WTC11 (cell line): ENCODE measurements at regions not wholly inside any gene's neighbourhood (a gene's known extent, or its start where the extent isn't known, plus 50 kb on each side); places are given as distances from the start of the nearest gene placed in this dataset.

ENCODE experiments used
- ATAC-seq: fragments of 200-7000 bp; cut with Tn5 transposase; 2 replicates; pipeline ENCODE4 v1.10.0; 2021; ENCODE audit warnings: mild to moderate bottlenecking, moderate library complexity
- CTCF ChIA-PET: fragments of 300-600 bp; sonication (Branson Sonifier 250); formaldehyde crosslinking; loops from one replicate; lab custom pipeline; 2021; ENCODE audit warnings: antibody characterized with exemption; lab: Charles Lee
- POLR2A ChIA-PET: fragments of 350-600 bp; sonication (Branson Sonifier 250); formaldehyde crosslinking; loops from one replicate; lab custom pipeline; 2021; ENCODE audit warnings: antibody characterized with exemption; lab: Charles Lee
- DNase-seq: peaks from one replicate; pipeline ENCODE4 v3.0.0; 2021; ENCODE audit warnings: low spot score
- H3K27ac Mint-ChIP-seq: 2 replicates; pipeline ENCODE4 v1.8.0; 2021; ENCODE audit warnings: mixed read lengths
- H3K27me3 Mint-ChIP-seq: 2 replicates; pipeline ENCODE4 v1.8.0; 2021; ENCODE audit warnings: low read depth, mild to moderate bottlenecking, moderate library complexity, mixed read lengths
- H3K36me3 Mint-ChIP-seq: 2 replicates; pipeline ENCODE4 v1.8.0; 2021; ENCODE audit warnings: mixed read lengths
- H3K4me1 Mint-ChIP-seq: 2 replicates; pipeline ENCODE4 v1.8.0; 2022; ENCODE audit warnings: mixed read lengths
- H3K4me3 Mint-ChIP-seq: 2 replicates; pipeline ENCODE4 v1.8.0; 2021; ENCODE audit warnings: mild to moderate bottlenecking, moderate library complexity, mixed read lengths
- H3K9me3 Mint-ChIP-seq: 2 replicates; pipeline ENCODE4 v1.8.0; 2021; ENCODE audit warnings: mixed read lengths
- CREM ChIP-seq: sonication (generic); formaldehyde crosslinking; IDR thresholded peaks from 2 replicates; pipeline ENCODE4 v1.8.1; 2022; ENCODE audit warnings: mild to moderate bottlenecking, missing genetic modification reagents, moderate library complexity
- ELF4 ChIP-seq: sonication (generic); formaldehyde crosslinking; IDR thresholded peaks from 2 replicates; pipeline ENCODE4 v1.8.1; 2022; ENCODE audit warnings: low read depth, mild to moderate bottlenecking, moderate library complexity, missing genetic modification reagents
- FOXJ3 ChIP-seq: sonication (generic); formaldehyde crosslinking; IDR thresholded peaks from 2 replicates; pipeline ENCODE4 v1.9.0; 2021; ENCODE audit warnings: missing genetic modification reagents, mild to moderate bottlenecking, borderline replicate concordance
- IRF2 ChIP-seq: sonication (generic); formaldehyde crosslinking; IDR thresholded peaks from 2 replicates; pipeline ENCODE4 v1.8.0; 2022; ENCODE audit warnings: low read depth, missing genetic modification reagents, borderline replicate concordance
- PRRX2 ChIP-seq: fragments of 250-450 bp; sonication (Bioruptor Pico); IDR thresholded peaks from 2 replicates; pipeline ENCODE4 v1.8.0; 2021; ENCODE audit warnings: mild to moderate bottlenecking
- SOX15 ChIP-seq: fragments of 250-450 bp; sonication (Bioruptor Pico); IDR thresholded peaks from 2 replicates; pipeline ENCODE4 v1.9.0; 2021; ENCODE audit warnings: mild to moderate bottlenecking
- TEAD4 ChIP-seq: sonication (generic); formaldehyde crosslinking; IDR thresholded peaks from 2 replicates; pipeline ENCODE4 v1.8.0; 2022; ENCODE audit warnings: mild to moderate bottlenecking, missing genetic modification reagents
- ZNF219 ChIP-seq: sonication (generic); formaldehyde crosslinking; IDR thresholded peaks from 2 replicates; pipeline ENCODE4 v1.8.0; 2023; ENCODE audit warnings: missing genetic modification reagents, mild to moderate bottlenecking, borderline replicate concordance
- ZNF317 ChIP-seq: sonication (generic); formaldehyde crosslinking; IDR thresholded peaks from 2 replicates; pipeline ENCODE4 v1.8.1; 2023; ENCODE audit warnings: low read depth, mild to moderate bottlenecking, moderate library complexity, missing genetic modification reagents, borderline replicate concordance
- TF ChIP-seq, protein P1 (sequence below): sonication (generic); formaldehyde crosslinking; IDR thresholded peaks from 2 replicates; pipeline ENCODE4 v1.8.0; 2023; ENCODE audit warnings: missing genetic modification reagents, mild to moderate bottlenecking, borderline replicate concordance
- TF ChIP-seq, protein P2 (sequence below): sonication (generic); formaldehyde crosslinking; IDR thresholded peaks from 2 replicates; pipeline ENCODE4 v1.8.1; 2022; ENCODE audit warnings: low read depth, missing genetic modification reagents, borderline replicate concordance
- TF ChIP-seq, protein P3 (sequence below): sonication (generic); formaldehyde crosslinking; conservative IDR thresholded peaks from 2 replicates; pipeline ENCODE4 v1.8.1; 2023; ENCODE audit warnings: mild to moderate bottlenecking, low read depth, missing genetic modification reagents, moderate library complexity
- TF ChIP-seq, protein P4 (sequence below): sonication (generic); formaldehyde crosslinking; IDR thresholded peaks from 2 replicates; pipeline ENCODE4 v1.8.0; 2022; ENCODE audit warnings: mild to moderate bottlenecking, missing genetic modification reagents
- TF ChIP-seq, protein P5 (sequence below): sonication (generic); formaldehyde crosslinking; IDR thresholded peaks from 2 replicates; pipeline ENCODE4 v1.8.1; 2023; ENCODE audit warnings: mild to moderate bottlenecking, missing genetic modification reagents
- TF ChIP-seq, protein P6 (sequence below): sonication (generic); formaldehyde crosslinking; IDR thresholded peaks from 2 replicates; pipeline ENCODE4 v1.8.1; 2023; ENCODE audit warnings: mild to moderate bottlenecking, missing genetic modification reagents, moderate library complexity
- TF ChIP-seq, protein P7 (sequence below): sonication (generic); formaldehyde crosslinking; IDR thresholded peaks from 2 replicates; pipeline ENCODE4 v1.8.1; 2023; ENCODE audit warnings: mild to moderate bottlenecking, missing genetic modification reagents, moderate library complexity
- TF ChIP-seq, protein P8 (sequence below): sonication (generic); formaldehyde crosslinking; IDR thresholded peaks from 2 replicates; pipeline ENCODE4 v1.8.0; 2022; ENCODE audit warnings: mild to moderate bottlenecking, missing genetic modification reagents
- TF ChIP-seq, protein P9 (sequence below): sonication (generic); formaldehyde crosslinking; IDR thresholded peaks from 2 replicates; pipeline ENCODE4 v1.8.1; 2023; ENCODE audit warnings: mild to moderate bottlenecking, missing genetic modification reagents, borderline replicate concordance

DNA sequence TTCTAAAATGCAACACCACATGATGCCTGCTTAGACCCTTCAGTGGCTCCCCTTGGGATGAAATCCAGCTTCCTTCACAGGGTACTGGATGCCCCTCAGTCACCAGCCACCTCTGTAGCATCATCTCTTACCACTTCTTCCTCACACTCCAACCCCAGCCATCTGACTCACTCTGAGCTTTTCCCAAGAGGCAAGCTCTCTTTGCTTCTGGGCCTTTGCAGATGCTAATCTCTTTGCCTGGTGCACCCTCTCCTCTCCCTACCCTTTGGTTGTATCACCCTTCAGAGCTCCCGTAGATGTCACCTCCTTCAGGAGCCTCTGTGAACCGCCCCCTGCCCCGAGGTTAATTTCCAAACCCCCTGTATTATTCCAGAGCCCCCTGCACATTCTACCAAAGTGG lies 164.8 kb upstream of the ZC3H12A start:
- no peaks in the 10 kb centered on the region for H3K9me3 Mint-ChIP-seq
- ATAC-seq: no peak
- ChIA-PET CTCF (interaction anchor here (0.8 kb wide), 1 partner anchor 8 kb away, joined by 3 read pairs; no protein-coding TSS in a partner anchor), POLR2A (no interaction called here)
- no peak for DNase-seq
- TF ChIP-seq, protein P1, sequence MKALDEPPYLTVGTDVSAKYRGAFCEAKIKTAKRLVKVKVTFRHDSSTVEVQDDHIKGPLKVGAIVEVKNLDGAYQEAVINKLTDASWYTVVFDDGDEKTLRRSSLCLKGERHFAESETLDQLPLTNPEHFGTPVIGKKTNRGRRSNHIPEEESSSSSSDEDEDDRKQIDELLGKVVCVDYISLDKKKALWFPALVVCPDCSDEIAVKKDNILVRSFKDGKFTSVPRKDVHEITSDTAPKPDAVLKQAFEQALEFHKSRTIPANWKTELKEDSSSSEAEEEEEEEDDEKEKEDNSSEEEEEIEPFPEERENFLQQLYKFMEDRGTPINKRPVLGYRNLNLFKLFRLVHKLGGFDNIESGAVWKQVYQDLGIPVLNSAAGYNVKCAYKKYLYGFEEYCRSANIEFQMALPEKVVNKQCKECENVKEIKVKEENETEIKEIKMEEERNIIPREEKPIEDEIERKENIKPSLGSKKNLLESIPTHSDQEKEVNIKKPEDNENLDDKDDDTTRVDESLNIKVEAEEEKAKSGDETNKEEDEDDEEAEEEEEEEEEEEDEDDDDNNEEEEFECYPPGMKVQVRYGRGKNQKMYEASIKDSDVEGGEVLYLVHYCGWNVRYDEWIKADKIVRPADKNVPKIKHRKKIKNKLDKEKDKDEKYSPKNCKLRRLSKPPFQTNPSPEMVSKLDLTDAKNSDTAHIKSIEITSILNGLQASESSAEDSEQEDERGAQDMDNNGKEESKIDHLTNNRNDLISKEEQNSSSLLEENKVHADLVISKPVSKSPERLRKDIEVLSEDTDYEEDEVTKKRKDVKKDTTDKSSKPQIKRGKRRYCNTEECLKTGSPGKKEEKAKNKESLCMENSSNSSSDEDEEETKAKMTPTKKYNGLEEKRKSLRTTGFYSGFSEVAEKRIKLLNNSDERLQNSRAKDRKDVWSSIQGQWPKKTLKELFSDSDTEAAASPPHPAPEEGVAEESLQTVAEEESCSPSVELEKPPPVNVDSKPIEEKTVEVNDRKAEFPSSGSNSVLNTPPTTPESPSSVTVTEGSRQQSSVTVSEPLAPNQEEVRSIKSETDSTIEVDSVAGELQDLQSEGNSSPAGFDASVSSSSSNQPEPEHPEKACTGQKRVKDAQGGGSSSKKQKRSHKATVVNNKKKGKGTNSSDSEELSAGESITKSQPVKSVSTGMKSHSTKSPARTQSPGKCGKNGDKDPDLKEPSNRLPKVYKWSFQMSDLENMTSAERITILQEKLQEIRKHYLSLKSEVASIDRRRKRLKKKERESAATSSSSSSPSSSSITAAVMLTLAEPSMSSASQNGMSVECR (CRISPR knock-in tag): no peak
- TF ChIP-seq, protein P2, sequence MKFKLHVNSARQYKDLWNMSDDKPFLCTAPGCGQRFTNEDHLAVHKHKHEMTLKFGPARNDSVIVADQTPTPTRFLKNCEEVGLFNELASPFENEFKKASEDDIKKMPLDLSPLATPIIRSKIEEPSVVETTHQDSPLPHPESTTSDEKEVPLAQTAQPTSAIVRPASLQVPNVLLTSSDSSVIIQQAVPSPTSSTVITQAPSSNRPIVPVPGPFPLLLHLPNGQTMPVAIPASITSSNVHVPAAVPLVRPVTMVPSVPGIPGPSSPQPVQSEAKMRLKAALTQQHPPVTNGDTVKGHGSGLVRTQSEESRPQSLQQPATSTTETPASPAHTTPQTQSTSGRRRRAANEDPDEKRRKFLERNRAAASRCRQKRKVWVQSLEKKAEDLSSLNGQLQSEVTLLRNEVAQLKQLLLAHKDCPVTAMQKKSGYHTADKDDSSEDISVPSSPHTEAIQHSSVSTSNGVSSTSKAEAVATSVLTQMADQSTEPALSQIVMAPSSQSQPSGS (CRISPR knock-in tag): no peak
- TF ChIP-seq FOXJ3 (CRISPR knock-in tag) (no peak), ZNF317 (CRISPR knock-in tag) (no peak), TEAD4 (CRISPR knock-in tag) (no peak), ELF4 (no peak), SOX15 (CRISPR knock-in tag) (no peak), ZNF219 (no peak)
- TF ChIP-seq, protein P3, sequence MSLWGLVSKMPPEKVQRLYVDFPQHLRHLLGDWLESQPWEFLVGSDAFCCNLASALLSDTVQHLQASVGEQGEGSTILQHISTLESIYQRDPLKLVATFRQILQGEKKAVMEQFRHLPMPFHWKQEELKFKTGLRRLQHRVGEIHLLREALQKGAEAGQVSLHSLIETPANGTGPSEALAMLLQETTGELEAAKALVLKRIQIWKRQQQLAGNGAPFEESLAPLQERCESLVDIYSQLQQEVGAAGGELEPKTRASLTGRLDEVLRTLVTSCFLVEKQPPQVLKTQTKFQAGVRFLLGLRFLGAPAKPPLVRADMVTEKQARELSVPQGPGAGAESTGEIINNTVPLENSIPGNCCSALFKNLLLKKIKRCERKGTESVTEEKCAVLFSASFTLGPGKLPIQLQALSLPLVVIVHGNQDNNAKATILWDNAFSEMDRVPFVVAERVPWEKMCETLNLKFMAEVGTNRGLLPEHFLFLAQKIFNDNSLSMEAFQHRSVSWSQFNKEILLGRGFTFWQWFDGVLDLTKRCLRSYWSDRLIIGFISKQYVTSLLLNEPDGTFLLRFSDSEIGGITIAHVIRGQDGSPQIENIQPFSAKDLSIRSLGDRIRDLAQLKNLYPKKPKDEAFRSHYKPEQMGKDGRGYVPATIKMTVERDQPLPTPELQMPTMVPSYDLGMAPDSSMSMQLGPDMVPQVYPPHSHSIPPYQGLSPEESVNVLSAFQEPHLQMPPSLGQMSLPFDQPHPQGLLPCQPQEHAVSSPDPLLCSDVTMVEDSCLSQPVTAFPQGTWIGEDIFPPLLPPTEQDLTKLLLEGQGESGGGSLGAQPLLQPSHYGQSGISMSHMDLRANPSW (CRISPR knock-in tag): no peak
- TF ChIP-seq, protein P4, sequence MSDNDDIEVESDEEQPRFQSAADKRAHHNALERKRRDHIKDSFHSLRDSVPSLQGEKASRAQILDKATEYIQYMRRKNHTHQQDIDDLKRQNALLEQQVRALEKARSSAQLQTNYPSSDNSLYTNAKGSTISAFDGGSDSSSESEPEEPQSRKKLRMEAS (CRISPR knock-in tag): no peak
- TF ChIP-seq, protein P5, sequence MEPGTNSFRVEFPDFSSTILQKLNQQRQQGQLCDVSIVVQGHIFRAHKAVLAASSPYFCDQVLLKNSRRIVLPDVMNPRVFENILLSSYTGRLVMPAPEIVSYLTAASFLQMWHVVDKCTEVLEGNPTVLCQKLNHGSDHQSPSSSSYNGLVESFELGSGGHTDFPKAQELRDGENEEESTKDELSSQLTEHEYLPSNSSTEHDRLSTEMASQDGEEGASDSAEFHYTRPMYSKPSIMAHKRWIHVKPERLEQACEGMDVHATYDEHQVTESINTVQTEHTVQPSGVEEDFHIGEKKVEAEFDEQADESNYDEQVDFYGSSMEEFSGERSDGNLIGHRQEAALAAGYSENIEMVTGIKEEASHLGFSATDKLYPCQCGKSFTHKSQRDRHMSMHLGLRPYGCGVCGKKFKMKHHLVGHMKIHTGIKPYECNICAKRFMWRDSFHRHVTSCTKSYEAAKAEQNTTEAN (CRISPR knock-in tag): no peak
- TF ChIP-seq, protein P6, sequence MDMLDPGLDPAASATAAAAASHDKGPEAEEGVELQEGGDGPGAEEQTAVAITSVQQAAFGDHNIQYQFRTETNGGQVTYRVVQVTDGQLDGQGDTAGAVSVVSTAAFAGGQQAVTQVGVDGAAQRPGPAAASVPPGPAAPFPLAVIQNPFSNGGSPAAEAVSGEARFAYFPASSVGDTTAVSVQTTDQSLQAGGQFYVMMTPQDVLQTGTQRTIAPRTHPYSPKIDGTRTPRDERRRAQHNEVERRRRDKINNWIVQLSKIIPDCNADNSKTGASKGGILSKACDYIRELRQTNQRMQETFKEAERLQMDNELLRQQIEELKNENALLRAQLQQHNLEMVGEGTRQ: no peak
- H3K27ac Mint-ChIP-seq: no peak overlapping the region
- peaks cover 38% of the 10 kb centered on the region for H3K4me1 Mint-ChIP-seq
- H3K36me3 Mint-ChIP-seq: no peaks in the 10 kb centered on the region
- H3K4me3 Mint-ChIP-seq: no peak overlapping the region
- peaks cover 23% of the 10 kb centered on the region for H3K27me3 Mint-ChIP-seq

DNA sequence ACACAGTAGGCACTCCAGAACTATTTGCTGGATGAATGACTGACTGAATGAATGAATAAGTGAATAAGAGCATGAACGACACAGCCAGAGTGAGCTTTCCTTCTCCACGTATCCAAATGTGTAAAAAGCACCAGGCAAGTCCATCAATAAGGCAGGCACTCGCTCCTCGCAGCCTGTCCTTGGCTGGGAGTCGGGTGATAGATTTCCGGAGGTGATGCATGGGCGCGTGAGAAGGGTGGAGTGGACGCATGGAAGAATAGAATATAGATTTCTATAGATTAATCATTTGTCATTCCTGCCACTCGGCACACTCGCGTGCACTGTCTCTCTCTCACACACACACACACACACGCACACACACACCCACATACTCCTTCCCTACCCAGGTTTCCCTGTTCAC lies 164.3 kb upstream of the ZC3H12A start:
- peaks cover 43% of the 10 kb centered on the region for H3K4me1 Mint-ChIP-seq
- CTCF ChIA-PET: interaction anchor here (0.8 kb wide), 1 partner anchor 8 kb away, joined by 3 read pairs; no protein-coding TSS in a partner anchor
- no peak for ATAC-seq
- TF ChIP-seq, protein P7, sequence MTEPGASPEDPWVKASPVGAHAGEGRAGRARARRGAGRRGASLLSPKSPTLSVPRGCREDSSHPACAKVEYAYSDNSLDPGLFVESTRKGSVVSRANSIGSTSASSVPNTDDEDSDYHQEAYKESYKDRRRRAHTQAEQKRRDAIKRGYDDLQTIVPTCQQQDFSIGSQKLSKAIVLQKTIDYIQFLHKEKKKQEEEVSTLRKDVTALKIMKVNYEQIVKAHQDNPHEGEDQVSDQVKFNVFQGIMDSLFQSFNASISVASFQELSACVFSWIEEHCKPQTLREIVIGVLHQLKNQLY: no peak
- no peak for TF ChIP-seq PRRX2 (CRISPR knock-in tag)
- TF ChIP-seq CREM (CRISPR knock-in tag): no peak
- TF ChIP-seq, protein P8, sequence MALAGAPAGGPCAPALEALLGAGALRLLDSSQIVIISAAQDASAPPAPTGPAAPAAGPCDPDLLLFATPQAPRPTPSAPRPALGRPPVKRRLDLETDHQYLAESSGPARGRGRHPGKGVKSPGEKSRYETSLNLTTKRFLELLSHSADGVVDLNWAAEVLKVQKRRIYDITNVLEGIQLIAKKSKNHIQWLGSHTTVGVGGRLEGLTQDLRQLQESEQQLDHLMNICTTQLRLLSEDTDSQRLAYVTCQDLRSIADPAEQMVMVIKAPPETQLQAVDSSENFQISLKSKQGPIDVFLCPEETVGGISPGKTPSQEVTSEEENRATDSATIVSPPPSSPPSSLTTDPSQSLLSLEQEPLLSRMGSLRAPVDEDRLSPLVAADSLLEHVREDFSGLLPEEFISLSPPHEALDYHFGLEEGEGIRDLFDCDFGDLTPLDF (CRISPR knock-in tag): no peak
- no peak for TF ChIP-seq IRF2 (CRISPR knock-in tag)
- TF ChIP-seq, protein P9, sequence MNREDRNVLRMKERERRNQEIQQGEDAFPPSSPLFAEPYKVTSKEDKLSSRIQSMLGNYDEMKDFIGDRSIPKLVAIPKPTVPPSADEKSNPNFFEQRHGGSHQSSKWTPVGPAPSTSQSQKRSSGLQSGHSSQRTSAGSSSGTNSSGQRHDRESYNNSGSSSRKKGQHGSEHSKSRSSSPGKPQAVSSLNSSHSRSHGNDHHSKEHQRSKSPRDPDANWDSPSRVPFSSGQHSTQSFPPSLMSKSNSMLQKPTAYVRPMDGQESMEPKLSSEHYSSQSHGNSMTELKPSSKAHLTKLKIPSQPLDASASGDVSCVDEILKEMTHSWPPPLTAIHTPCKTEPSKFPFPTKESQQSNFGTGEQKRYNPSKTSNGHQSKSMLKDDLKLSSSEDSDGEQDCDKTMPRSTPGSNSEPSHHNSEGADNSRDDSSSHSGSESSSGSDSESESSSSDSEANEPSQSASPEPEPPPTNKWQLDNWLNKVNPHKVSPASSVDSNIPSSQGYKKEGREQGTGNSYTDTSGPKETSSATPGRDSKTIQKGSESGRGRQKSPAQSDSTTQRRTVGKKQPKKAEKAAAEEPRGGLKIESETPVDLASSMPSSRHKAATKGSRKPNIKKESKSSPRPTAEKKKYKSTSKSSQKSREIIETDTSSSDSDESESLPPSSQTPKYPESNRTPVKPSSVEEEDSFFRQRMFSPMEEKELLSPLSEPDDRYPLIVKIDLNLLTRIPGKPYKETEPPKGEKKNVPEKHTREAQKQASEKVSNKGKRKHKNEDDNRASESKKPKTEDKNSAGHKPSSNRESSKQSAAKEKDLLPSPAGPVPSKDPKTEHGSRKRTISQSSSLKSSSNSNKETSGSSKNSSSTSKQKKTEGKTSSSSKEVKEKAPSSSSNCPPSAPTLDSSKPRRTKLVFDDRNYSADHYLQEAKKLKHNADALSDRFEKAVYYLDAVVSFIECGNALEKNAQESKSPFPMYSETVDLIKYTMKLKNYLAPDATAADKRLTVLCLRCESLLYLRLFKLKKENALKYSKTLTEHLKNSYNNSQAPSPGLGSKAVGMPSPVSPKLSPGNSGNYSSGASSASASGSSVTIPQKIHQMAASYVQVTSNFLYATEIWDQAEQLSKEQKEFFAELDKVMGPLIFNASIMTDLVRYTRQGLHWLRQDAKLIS: no peak

More for the DNA sequence above, 164.3 kb upstream of the ZC3H12A start:
- Mint-ChIP-seq H3K27ac (no peak overlapping the region), H3K4me3 (no peak overlapping the region), H3K9me3 (no peaks in the 10 kb centered on the region), H3K27me3 (peaks cover 26% of the 10 kb centered on the region), H3K36me3 (no peaks in the 10 kb centered on the region)
- DNase-seq: no peak
- POLR2A ChIA-PET: no interaction called here
